ENCODE measurements at regions not wholly inside any gene's neighbourhood (a gene's known extent, or its start where the extent isn't known, plus 50 kb on each side); places are given as distances from the start of the nearest gene placed in this dataset.

DNA sequence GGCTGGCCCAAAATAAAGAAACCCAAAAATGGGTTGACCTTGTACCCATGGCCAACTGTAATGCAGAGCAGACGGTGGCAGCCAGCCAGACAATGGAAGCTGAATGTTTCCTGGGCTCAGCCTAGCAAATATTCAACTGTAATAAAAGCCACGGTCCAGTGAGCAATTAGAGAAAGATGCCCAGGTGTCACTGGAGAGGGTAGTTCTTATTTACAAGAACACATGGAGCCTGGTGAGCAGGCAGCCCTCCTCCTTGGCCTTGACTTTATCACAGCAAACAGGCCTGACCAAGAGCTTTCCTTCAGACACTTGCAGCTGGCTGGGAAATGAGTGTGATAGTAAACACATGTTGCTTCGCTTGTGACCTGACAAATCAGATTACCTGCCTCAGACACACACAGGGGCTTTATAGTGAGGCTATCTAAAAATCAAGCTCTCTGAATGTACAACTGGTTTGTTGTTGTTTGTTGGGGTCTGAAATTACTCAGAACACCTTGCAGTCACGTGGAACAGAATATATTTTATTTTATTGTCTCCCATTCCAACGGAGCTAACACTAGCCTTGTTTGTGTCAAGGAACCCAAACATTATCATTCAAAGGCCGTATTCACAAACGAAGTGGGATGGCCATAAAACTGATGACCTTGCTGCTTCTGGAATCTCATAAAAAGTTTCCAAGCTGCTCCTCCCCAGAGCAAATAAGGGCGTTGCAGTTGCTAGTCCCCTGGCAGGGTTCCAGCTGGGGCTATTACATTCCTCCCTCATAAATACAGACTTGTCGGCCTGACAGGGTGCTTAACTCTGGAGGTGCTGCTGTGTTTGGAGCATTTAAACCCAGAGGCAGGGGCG, 161.1 kb downstream of the BBOX1 start:
- DNase-seq (peak; percentile 46 to 64), ATAC-seq (peak; percentile 61 to 83 (median 74))
- Histone ChIP-seq H3K4me1 (peaks cover 0 to 30% (median 12%) of the 10 kb centered on the region in 9 donors), H3K9me3 (no peaks in the 10 kb centered on the region), H3K4me3 (no peak overlapping the region), H3K27ac (peak overlapping the region in 6 of 10 donors; percentile 51 to 78 (median 57)), H3K36me3 (no peaks in the 10 kb centered on the region), H3K27me3 (no peaks in the 10 kb centered on the region)
- WGBS, 2 donors: 23 to 31% methylated on average over 10 of the region's 10 CpGs
- TF ChIP-seq, protein P1, sequence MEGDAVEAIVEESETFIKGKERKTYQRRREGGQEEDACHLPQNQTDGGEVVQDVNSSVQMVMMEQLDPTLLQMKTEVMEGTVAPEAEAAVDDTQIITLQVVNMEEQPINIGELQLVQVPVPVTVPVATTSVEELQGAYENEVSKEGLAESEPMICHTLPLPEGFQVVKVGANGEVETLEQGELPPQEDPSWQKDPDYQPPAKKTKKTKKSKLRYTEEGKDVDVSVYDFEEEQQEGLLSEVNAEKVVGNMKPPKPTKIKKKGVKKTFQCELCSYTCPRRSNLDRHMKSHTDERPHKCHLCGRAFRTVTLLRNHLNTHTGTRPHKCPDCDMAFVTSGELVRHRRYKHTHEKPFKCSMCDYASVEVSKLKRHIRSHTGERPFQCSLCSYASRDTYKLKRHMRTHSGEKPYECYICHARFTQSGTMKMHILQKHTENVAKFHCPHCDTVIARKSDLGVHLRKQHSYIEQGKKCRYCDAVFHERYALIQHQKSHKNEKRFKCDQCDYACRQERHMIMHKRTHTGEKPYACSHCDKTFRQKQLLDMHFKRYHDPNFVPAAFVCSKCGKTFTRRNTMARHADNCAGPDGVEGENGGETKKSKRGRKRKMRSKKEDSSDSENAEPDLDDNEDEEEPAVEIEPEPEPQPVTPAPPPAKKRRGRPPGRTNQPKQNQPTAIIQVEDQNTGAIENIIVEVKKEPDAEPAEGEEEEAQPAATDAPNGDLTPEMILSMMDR (IDR thresholded peaks at IDR 0.05): no peak
- intact Hi-C loops (cut with DNase I): no loop called here

DNA sequence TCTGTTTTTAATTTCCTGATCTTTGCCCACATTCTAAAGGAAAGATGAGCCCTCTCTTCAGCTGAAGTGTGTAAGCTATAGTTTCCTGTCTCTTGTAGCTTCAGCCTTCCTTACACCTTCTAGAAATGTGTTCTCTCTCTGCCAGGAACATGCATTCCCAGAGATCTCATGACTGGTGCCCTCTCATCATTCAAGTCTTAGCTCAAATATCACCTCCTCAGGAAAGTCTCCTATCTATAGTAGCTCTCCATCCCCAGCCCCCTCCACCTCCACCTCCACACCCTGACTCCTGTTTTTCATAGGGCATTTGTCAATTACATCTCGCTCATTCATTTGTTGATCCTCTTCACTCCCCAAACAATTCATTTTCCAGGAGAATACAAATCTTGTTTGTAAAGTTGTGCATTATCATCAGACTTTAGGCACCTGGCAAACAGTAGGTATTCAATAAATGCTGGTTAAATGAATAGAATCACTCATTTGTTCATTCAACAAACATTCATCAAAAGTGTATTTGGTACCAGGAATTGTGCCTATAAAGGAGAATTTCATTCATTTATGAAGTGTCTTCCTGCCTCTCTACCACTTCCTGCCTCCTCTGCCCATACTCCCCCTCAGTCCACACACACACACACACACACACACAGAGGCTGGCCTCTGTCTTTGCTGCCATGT, 160.3 kb downstream of the BBOX1 start:
- Histone ChIP-seq H3K36me3 (no peaks in the 10 kb centered on the region), H3K9me3 (no peaks in the 10 kb centered on the region), H3K27ac (peak overlapping the region in 6 of 10 donors; percentile 51 to 78 (median 57)), H3K4me1 (peaks cover 0 to 22% (median 14%) of the 10 kb centered on the region in 9 donors), H3K27me3 (no peaks in the 10 kb centered on the region), H3K4me3 (no peak overlapping the region)
- DNase-seq: no peak
- WGBS, 2 donors: 96 to 100% methylated on average over 1 of the region's 1 CpG
- intact Hi-C loops (cut with DNase I): no loop called here
- TF ChIP-seq, protein P1 (IDR thresholded peaks at IDR 0.05): no peak
- peak in 3 of 8 donors; percentile 32 to 46 (median 44) for ATAC-seq

DNA sequence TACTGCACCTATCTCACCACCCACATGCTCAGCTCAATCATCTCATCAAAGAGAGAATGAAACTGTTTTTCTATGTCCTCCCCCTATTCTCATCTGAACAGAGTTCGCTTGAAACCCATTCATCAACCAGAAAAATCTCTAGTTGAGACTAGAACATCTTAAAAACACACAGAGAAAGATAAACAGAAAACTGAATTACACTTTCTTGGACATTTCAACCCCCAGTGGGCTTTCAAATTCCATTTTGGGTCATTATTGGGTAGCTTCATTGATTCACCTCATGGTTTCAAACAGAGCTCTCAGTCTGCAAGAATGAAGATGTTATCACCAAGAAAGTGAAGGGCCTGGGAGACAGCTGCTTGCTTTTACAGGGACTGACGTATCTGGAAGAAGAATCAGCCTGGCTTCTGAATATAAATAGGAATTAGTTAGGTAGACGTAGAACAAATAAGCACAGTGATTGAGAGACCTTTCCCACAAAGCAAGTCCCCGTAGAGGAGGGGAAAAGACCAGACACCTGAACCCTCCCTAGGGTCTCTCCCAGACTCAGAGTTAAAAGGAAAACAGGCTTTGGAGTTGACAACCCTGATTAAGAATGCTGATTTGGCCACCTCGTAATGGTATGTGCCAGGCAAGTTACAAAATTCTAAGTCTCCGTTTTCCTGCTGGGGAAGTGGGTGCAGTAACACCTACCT, 155.7 kb downstream of the BBOX1 start:
- ATAC-seq (no peak), DNase-seq (no peak)
- Histone ChIP-seq H3K9me3 (no peaks in the 10 kb centered on the region), H3K27ac (no peak overlapping the region), H3K4me1 (peaks cover 0 to 6% (median 2%) of the 10 kb centered on the region in 9 donors), H3K27me3 (peaks cover 0 to 4% (median 0%) of the 10 kb centered on the region in 7 donors), H3K36me3 (no peaks in the 10 kb centered on the region), H3K4me3 (no peak overlapping the region)
- WGBS, 2 donors: 79 to 81% methylated on average over 6 of the region's 6 CpGs
- intact Hi-C loops (cut with DNase I): loop anchor here in 1 of 10 donors (10.0 kb wide), 1 partner anchor 168 kb away; the partner anchor contains the start of gene CCDC34
- TF ChIP-seq, protein P1 (IDR thresholded peaks at IDR 0.05): no peak

DNA sequence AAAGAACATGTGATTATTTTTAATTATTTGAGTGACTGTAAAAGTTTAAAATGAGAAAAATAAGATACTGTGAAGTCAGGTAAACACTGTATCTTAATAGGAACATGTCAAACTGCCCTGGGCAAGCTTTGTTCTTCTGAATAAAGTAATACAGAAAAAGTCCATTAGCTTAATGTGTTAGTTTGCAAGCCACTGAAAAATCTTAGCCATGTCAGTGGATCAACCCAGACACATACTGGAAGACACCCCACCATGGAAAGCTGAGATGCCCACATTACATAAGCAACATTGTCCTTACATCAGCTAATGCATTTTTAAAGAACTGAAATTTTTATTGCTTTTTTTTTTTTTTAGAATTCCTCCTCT, 155.2 kb downstream of the BBOX1 start:
- no peak overlapping the region for H3K4me3 ChIP-seq
- TF ChIP-seq, protein P1 (IDR thresholded peaks at IDR 0.05): no peak
- intact Hi-C loops (cut with DNase I): loop anchor here in 1 of 10 donors (10.0 kb wide), 1 partner anchor 169 kb away; the partner anchor contains the start of gene CCDC34
- peaks cover 0 to 4% (median 0%) of the 10 kb centered on the region in 7 donors for H3K27me3 ChIP-seq
- no peaks in the 10 kb centered on the region for H3K9me3 ChIP-seq
- no peaks in the 10 kb centered on the region for H3K36me3 ChIP-seq
- DNase-seq (no peak), ATAC-seq (no peak)
- H3K4me1 ChIP-seq: peaks cover 0 to 3% (median 0%) of the 10 kb centered on the region in 9 donors
- no peak overlapping the region for H3K27ac ChIP-seq

All from heart right ventricle (tissue), 16 donors.